ENCODE measurements at regions not wholly inside any gene's neighbourhood (a gene's known extent, or its start where the extent isn't known, plus 50 kb on each side); places are given as distances from the start of the nearest gene placed in this dataset.

GRCh38 chr1:239169276-239169675, 217.1 kb upstream of the CHRM3 start:
- TF ChIP-seq CTCF (IDR thresholded peaks at IDR 0.05) (no peak), ZFX (IDR thresholded peaks at IDR 0.05; ENCODE audit: borderline replicate concordance) (no peak)
- H3K27ac ChIP-seq: no peak overlapping the region

GRCh38 chr1:239164451-239165180, 221.8 kb upstream of the CHRM3 start:
- H3K27ac ChIP-seq: no peak overlapping the region
- TF ChIP-seq CTCF (IDR thresholded peaks at IDR 0.05) (no peak), ZFX (IDR thresholded peaks at IDR 0.05; ENCODE audit: borderline replicate concordance) (no peak)

- TF ChIP-seq CTCF (IDR thresholded peaks at IDR 0.05) (no peak), ZFX (IDR thresholded peaks at IDR 0.05; ENCODE audit: borderline replicate concordance) (no peak)
- H3K27ac ChIP-seq: no peak overlapping the region
Measured at GRCh38 chr1:239155466-239156091, 230.8 kb upstream of the CHRM3 start.

- no peak overlapping the region for H3K27ac ChIP-seq
- TF ChIP-seq ZFX (IDR thresholded peaks at IDR 0.05; ENCODE audit: borderline replicate concordance) (no peak), CTCF (IDR thresholded peaks at IDR 0.05) (no peak)
Measured at GRCh38 chr1:239151937-239152336, 234.4 kb upstream of the CHRM3 start.

- TF ChIP-seq ZFX (IDR thresholded peaks at IDR 0.05; ENCODE audit: borderline replicate concordance): no peak
- TF ChIP-seq CTCF (IDR thresholded peaks at IDR 0.05): no peak
- no peak overlapping the region for H3K27ac ChIP-seq
Measured at GRCh38 chr1:239140968-239141367, 245.4 kb upstream of the CHRM3 start.

GRCh38 chr1:239139801-239140200, 246.6 kb upstream of the CHRM3 start:
- no peak overlapping the region for H3K27ac ChIP-seq
- TF ChIP-seq CTCF (IDR thresholded peaks at IDR 0.05) (no peak), ZFX (IDR thresholded peaks at IDR 0.05; ENCODE audit: borderline replicate concordance) (no peak)

GRCh38 chr1:239128541-239128940, 257.8 kb upstream of the CHRM3 start:
- TF ChIP-seq CTCF (IDR thresholded peaks at IDR 0.05) (no peak), ZFX (IDR thresholded peaks at IDR 0.05; ENCODE audit: borderline replicate concordance) (no peak)
- no peak overlapping the region for H3K27ac ChIP-seq

Measured in 22Rv1 (cell line).